Transverse colon (tissue), 4 donors: ENCODE measurements at regions not wholly inside any gene's neighbourhood (a gene's known extent, or its start where the extent isn't known, plus 50 kb on each side); places are given as distances from the start of the nearest gene placed in this dataset.
"Not testable (repeated sequence)": the region's sequence is repeated elsewhere in the genome, so short reads cannot be mapped to it uniquely, and the experiment has no call there.

ENCODE experiments used
- DNase-seq: peaks from one replicate; pipeline ENCODE4 v3.0.0-alpha.2; 2019
- H3K27ac ChIP-seq, 4 donors: fragments of 200-600 bp; sonication (generic); 2 replicates each; pipeline ENCODE4 v1.5.1; 2016 to 2018; ENCODE audit warnings: inconsistent platforms in 4 of 4
- H3K27me3 ChIP-seq: fragments of 200-600 bp; sonication (generic); 2 replicates; pipeline ENCODE4 v1.5.1; 2017; ENCODE audit warnings: inconsistent platforms
- H3K36me3 ChIP-seq, 4 donors: fragments of 200-600 bp; sonication (generic); 2 replicates each; pipeline ENCODE4 v1.5.1; 2017 to 2019; ENCODE audit warnings: inconsistent platforms in 4 of 4
- H3K4me1 ChIP-seq, 4 donors: fragments of 200-600 bp; sonication (generic); 2 replicates each; pipeline ENCODE4 v1.5.1; 2017 to 2020; ENCODE audit warnings: inconsistent platforms in 4 of 4
- H3K4me3 ChIP-seq, 4 donors: fragments of 200-600 bp; sonication (generic); 1 replicate in 1 of 4; 2 replicates in 3 of 4; pipeline versions ENCODE4 v1.5.1 to v1.6.1; 2017 to 2019; ENCODE audit warnings: inconsistent platforms in 4 of 4
- H3K9me3 ChIP-seq, 2 donors: fragments of 200-600 bp; sonication (generic); 2 replicates each; pipeline ENCODE4 v1.5.1; 2017 to 2019; ENCODE audit warnings: inconsistent platforms in 2 of 2
- WGBS, 2 donors: methylation state at CpG; one replicate each; pipeline ENCODE4 v1.1.5; 2018; ENCODE audit warnings: low coverage in 1 of 2; 5-methylcytosine and 5-hydroxymethylcytosine counted together
- in situ Hi-C, 4 donors: fragments of 200-750 bp; cut with MboI; loops; one replicate each; pipeline versions ENCODE4 v1.15.0 to v1.15.1; 2017; ENCODE audit warnings: low sequenced_read_pairs in 3 of 4, low pct_ligation_motif_present in 1 of 4, low pct_unique_long_range_greater_than_20kb in 1 of 4
- intact Hi-C: fragments of 100-400 bp; cut with DNase I; formaldehyde crosslinking; loops from one replicate; pipeline ENCODE4 v1.15.1; 2023; ENCODE audit warnings: low total_unique reads

GRCh38 chr6:57870083-57870482 lies 552.7 kb downstream of the PRIM2 start:
- H3K9me3 ChIP-seq, intact Hi-C loops, H3K4me3 ChIP-seq, H3K36me3 ChIP-seq, H3K4me1 ChIP-seq, in situ Hi-C loops, H3K27ac ChIP-seq, DNase-seq, H3K27me3 ChIP-seq: not testable (repeated sequence)
- WGBS, 2 donors: 49% methylated on average over 3 of the region's 3 CpGs; no CpG with 5 or more reads in 1 of the 2 donors

DNA sequence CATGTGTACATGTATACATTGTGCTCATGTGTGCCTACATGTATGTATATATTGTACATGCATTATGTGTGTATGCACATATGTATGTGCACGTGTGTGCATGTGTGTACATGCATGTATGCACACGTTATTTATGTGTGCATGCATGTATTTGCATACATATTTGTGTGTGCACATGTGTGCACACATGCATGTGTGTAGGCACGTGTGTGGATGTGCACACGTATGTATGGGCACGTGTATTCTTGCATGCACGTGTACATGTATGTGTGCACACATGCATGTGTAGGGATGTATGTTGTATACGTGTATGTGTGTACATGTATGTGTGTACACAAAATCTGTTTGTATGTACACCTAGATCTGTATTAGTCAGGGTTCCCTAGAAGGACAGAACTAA lies 556.0 kb downstream of the PRIM2 start:
- DNase-seq, H3K27me3 ChIP-seq, H3K4me3 ChIP-seq, H3K9me3 ChIP-seq, in situ Hi-C loops, H3K4me1 ChIP-seq, intact Hi-C loops, H3K36me3 ChIP-seq, H3K27ac ChIP-seq: not testable (repeated sequence)
- WGBS, 2 donors: 64 to 78% methylated on average over 3 to 7 of the region's 7 CpGs

DNA sequence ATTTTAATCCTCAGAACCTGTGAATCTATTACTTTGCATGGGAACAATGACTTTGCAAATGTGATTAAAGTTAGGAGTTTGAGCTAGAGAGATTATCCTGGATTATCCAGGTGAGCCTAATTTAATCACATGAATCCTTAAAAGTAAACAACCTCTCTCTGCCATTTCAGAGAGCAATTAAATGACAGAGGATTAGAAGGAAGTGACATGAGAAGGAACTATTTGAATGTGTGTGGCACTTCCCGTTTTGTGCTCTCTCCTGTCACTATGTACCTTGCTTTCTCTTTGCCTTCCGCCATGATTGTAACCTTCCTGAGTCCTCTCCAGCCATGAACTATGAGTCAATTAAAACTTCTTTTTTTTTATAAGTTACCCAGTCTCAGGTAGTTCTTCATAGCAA lies 559.2 kb downstream of the PRIM2 start:
- intact Hi-C loops, H3K36me3 ChIP-seq, DNase-seq, H3K4me1 ChIP-seq, H3K4me3 ChIP-seq, H3K27ac ChIP-seq, H3K9me3 ChIP-seq, in situ Hi-C loops, H3K27me3 ChIP-seq: not testable (repeated sequence)
- 75 to 80% methylated on average over 1 to 2 of the region's 2 CpGs for WGBS, 2 donors

GRCh38 chr6:57877729-57878128 lies 560.3 kb downstream of the PRIM2 start:
- in situ Hi-C loops, H3K27me3 ChIP-seq, DNase-seq, H3K27ac ChIP-seq, H3K4me3 ChIP-seq, H3K4me1 ChIP-seq, H3K9me3 ChIP-seq, H3K36me3 ChIP-seq, intact Hi-C loops: not testable (repeated sequence)
- 93% methylated on average over 3 of the region's 3 CpGs; no CpG with 5 or more reads in 1 of the 2 donors for WGBS, 2 donors

DNA sequence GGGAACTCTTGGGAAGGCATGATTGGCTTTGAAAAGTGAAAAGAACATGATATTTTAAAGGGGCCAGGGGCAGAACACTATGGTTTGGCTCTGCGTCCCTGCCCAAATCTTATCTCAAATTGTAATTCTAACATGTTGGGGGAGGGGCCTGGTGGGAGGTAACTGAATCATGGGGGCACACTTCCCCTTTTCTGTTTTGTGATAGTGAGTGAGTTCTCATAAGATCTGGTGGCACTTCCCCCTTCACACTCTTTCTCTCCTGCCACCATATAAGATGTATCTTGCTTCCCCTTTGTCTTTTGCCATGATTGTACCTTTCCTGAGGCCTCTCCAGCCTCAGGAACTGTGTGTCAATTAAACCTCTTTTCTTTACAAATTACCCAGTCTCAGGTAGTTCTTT lies 561.4 kb downstream of the PRIM2 start:
- in situ Hi-C loops, intact Hi-C loops, DNase-seq, H3K27ac ChIP-seq, H3K4me3 ChIP-seq, H3K27me3 ChIP-seq, H3K9me3 ChIP-seq, H3K4me1 ChIP-seq, H3K36me3 ChIP-seq: not testable (repeated sequence)
- WGBS, 2 donors: 77% methylated on average over 1 of the region's 1 CpG; no CpG with 5 or more reads in 1 of the 2 donors

DNA sequence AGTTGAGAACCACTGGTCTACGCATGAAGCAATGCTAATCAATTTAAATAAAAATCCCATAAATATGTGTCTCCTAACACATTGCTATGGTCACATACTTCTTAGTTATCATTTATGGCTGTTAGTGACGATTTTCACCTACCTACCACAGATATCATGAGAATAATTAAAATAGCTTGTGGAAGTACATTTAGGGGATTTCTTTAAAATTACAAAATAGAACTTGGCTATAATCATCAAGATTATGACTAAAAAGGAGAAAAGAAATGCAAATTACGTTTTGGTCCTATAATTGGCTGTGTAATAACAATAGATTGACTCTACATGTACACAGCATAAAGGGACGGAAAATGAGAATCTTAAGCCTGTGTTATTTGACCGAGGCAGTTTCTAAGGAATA lies 581.4 kb downstream of the PRIM2 start:
- DNase-seq, H3K27me3 ChIP-seq, in situ Hi-C loops, H3K4me3 ChIP-seq, H3K9me3 ChIP-seq, H3K27ac ChIP-seq, H3K36me3 ChIP-seq, intact Hi-C loops, H3K4me1 ChIP-seq: not testable (repeated sequence)
- 71 to 81% methylated on average over 5 of the region's 5 CpGs for WGBS, 2 donors

DNA sequence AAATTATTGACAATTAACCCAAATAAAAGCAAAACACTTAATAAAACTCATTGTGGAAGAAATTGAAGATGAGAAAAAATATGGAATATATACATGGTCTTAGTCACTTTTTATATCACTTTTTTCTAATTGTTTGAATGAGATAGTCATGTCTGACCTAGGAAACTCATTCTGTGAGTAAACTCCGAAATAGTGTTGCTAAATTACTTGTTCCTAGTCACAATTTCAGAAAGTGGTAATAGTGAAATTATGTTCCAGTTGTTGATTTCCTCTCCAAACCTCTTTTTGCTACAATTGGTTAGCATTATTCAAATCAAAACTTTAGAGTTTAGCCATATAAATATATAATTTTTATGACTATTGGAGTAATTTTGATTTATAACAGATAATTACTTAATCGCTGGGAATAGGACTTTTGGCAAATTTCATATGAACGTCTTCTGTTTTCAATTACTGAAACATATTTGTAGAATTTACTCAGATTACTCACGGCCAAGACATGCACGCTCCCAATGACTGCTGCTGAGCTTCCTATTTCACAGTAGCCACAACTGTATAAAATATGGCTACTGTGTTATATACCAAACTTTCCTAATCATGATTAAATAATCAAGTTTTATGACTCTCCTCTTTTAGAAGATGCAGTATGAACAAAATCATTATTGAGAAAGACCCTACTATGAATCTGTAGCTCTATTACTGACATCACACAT lies 583.4 kb downstream of the PRIM2 start:
- H3K4me3 ChIP-seq, H3K9me3 ChIP-seq, H3K4me1 ChIP-seq, intact Hi-C loops, H3K27ac ChIP-seq, in situ Hi-C loops, H3K27me3 ChIP-seq, DNase-seq, H3K36me3 ChIP-seq: not testable (repeated sequence)
- WGBS, 2 donors: 75 to 78% methylated on average over 1 to 3 of the region's 5 CpGs

DNA sequence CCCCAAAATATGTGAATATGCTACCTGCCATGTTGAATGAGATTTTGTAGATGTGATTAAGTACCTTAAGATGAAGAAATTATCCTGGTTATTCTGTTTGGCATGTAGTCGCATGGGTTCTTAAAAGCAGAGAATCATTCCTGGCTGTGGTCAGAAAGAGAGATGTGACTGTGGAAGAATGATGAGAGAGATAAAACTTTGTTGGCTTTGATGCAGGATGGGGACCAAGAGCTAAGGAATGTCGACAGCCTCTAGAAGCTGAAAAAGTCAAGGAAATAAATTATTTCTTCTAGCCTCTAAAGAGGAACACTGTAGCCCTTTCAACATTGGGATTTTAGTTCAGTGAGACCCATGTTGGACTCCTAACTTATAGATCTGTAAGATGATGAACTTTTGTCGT lies 584.0 kb downstream of the PRIM2 start:
- H3K4me1 ChIP-seq, H3K9me3 ChIP-seq, H3K36me3 ChIP-seq, intact Hi-C loops, DNase-seq, H3K27ac ChIP-seq, H3K27me3 ChIP-seq, in situ Hi-C loops, H3K4me3 ChIP-seq: not testable (repeated sequence)
- WGBS, 2 donors: 88 to 89% methylated on average over 1 to 3 of the region's 3 CpGs

GRCh38 chr6:57904356-57904755 lies 586.9 kb downstream of the PRIM2 start:
- DNase-seq, H3K4me3 ChIP-seq, H3K36me3 ChIP-seq, H3K27ac ChIP-seq, intact Hi-C loops, in situ Hi-C loops, H3K27me3 ChIP-seq, H3K9me3 ChIP-seq, H3K4me1 ChIP-seq: not testable (repeated sequence)
- 72 to 81% methylated on average over 6 of the region's 6 CpGs for WGBS, 2 donors

- H3K27ac ChIP-seq, H3K4me1 ChIP-seq, DNase-seq, intact Hi-C loops, H3K9me3 ChIP-seq, in situ Hi-C loops, H3K36me3 ChIP-seq, H3K4me3 ChIP-seq, H3K27me3 ChIP-seq: not testable (repeated sequence)
These were observed 597.9 kb downstream of the PRIM2 start for GRCh38 chr6:57915300-57915699.

GRCh38 chr6:57942966-57943365 lies 625.5 kb downstream of the PRIM2 start:
- H3K36me3 ChIP-seq, H3K4me1 ChIP-seq, H3K27ac ChIP-seq, H3K9me3 ChIP-seq, H3K4me3 ChIP-seq, in situ Hi-C loops, intact Hi-C loops, DNase-seq, H3K27me3 ChIP-seq: not testable (repeated sequence)
- WGBS, 2 donors: 85 to 86% methylated on average over 2 of the region's 2 CpGs
